Thoracic aorta (tissue), 2 donors: ENCODE measurements at regions not wholly inside any gene's neighbourhood (a gene's known extent, or its start where the extent isn't known, plus 50 kb on each side); places are given as distances from the start of the nearest gene placed in this dataset.

ENCODE experiments used
- ATAC-seq: fragments of 150-250 bp; one replicate; pipeline ENCODE4 v1.8.0; 2017; ENCODE audit warnings: low read depth; ENCODE audit not compliant: insufficient number of reproducible peaks, low FRiP score
- DNase-seq: peaks from one replicate; pipeline ENCODE4 v3.0.0-alpha.2; 2020; ENCODE audit warnings: low spot score
- H3K27ac ChIP-seq, 2 donors: fragments of 200-600 bp; sonication (generic); 1 replicate in 1 of 2; 2 replicates in 1 of 2; pipeline ENCODE4 v1.5.1; 2016; ENCODE audit warnings: mild to moderate bottlenecking in 2 of 2, moderate library complexity in 2 of 2
- H3K27me3 ChIP-seq: fragments of 200-600 bp; sonication (generic); replicated peaks from 2 replicates; pipeline ENCODE4 v1.6.0; 2016; ENCODE audit warnings: mild to moderate bottlenecking; ENCODE audit not compliant: insufficient read depth
- H3K36me3 ChIP-seq: fragments of 200-600 bp; sonication (generic); one replicate; pipeline ENCODE4 v1.5.1; 2016
- H3K4me1 ChIP-seq, 2 donors: fragments of 200-600 bp; sonication (generic); 1 replicate in 1 of 2; 2 replicates in 1 of 2; pipeline versions ENCODE4 v1.5.1 to v1.6.0; 2016; ENCODE audit warnings: low read depth in 2 of 2, mild to moderate bottlenecking in 1 of 2; ENCODE audit not compliant: control insufficient read depth in 1 of 2
- H3K4me3 ChIP-seq: fragments of 200-600 bp; sonication (generic); 2 replicates; pipeline ENCODE4 v1.5.1; 2016; ENCODE audit warnings: mild to moderate bottlenecking
- H3K9me3 ChIP-seq: fragments of 200-600 bp; sonication (generic); 2 replicates; pipeline ENCODE4 v1.5.1; 2016
- CTCF ChIP-seq: fragments of 200-600 bp; sonication (generic); IDR thresholded peaks from one replicate; pipeline ENCODE4 v1.5.1; 2019; ENCODE audit warnings: antibody characterized with exemption

- DNase-seq = no peak
- Histone ChIP-seq H3K9me3 (no peaks in the 10 kb centered on the region), H3K27ac (no peak overlapping the region), H3K4me1 (no peaks in the 10 kb centered on the region), H3K36me3 (no peaks in the 10 kb centered on the region), H3K4me3 (no peak overlapping the region), H3K27me3 (no peaks in the 10 kb centered on the region)
- no peak for TF ChIP-seq CTCF
- no peak for ATAC-seq
Measured at GRCh38 chr1:163922743-163923201, 601.0 kb downstream of the NUF2 start.

- DNase-seq = no peak
- Histone ChIP-seq H3K4me1 (no peaks in the 10 kb centered on the region), H3K27me3 (no peaks in the 10 kb centered on the region), H3K4me3 (no peak overlapping the region), H3K27ac (no peak overlapping the region), H3K36me3 (no peaks in the 10 kb centered on the region), H3K9me3 (no peaks in the 10 kb centered on the region)
- TF ChIP-seq CTCF = no peak
- no peak for ATAC-seq
Measured at GRCh38 chr1:163924041-163924440, 602.3 kb downstream of the NUF2 start.

GRCh38 chr1:163927493-163927892 lies 605.7 kb downstream of the NUF2 start:
- H3K36me3 ChIP-seq = no peaks in the 10 kb centered on the region
- no peaks in the 10 kb centered on the region for H3K4me1 ChIP-seq
- no peak for TF ChIP-seq CTCF
- H3K27me3 ChIP-seq = no peaks in the 10 kb centered on the region
- ATAC-seq (no peak), DNase-seq (no peak)
- no peak overlapping the region for H3K4me3 ChIP-seq
- no peak overlapping the region for H3K27ac ChIP-seq
- H3K9me3 ChIP-seq = no peaks in the 10 kb centered on the region

- no peak overlapping the region for H3K4me3 ChIP-seq
- H3K27me3 ChIP-seq = no peaks in the 10 kb centered on the region
- ATAC-seq (no peak), DNase-seq (no peak)
- H3K36me3 ChIP-seq = no peaks in the 10 kb centered on the region
- no peaks in the 10 kb centered on the region for H3K9me3 ChIP-seq
- no peaks in the 10 kb centered on the region for H3K4me1 ChIP-seq
- no peak overlapping the region for H3K27ac ChIP-seq
- TF ChIP-seq CTCF = no peak
Measured at GRCh38 chr1:163928069-163928468, 606.3 kb downstream of the NUF2 start.

GRCh38 chr1:163928651-163929050 lies 606.9 kb downstream of the NUF2 start:
- Histone ChIP-seq H3K27ac (no peak overlapping the region), H3K4me3 (no peak overlapping the region)
- ATAC-seq = no peak

More at GRCh38 chr1:163928651-163929050, 606.9 kb downstream of the NUF2 start:
- H3K27me3 ChIP-seq = no peaks in the 10 kb centered on the region
- H3K9me3 ChIP-seq = no peaks in the 10 kb centered on the region
- no peak for DNase-seq
- H3K36me3 ChIP-seq = no peaks in the 10 kb centered on the region
- no peak for TF ChIP-seq CTCF
- H3K4me1 ChIP-seq = no peaks in the 10 kb centered on the region
